GM21825 (cell line): ENCODE measurements at regions not wholly inside any gene's neighbourhood (a gene's known extent, or its start where the extent isn't known, plus 50 kb on each side); places are given as distances from the start of the nearest gene placed in this dataset.
"Not testable (repeated sequence)": the region's sequence is repeated elsewhere in the genome, so short reads cannot be mapped to it uniquely, and the experiment has no call there.

Source experiments
- ATAC-seq: cut with Tn5 transposase; IDR thresholded peaks from one replicate; pipeline ENCODE4 v1.9.1; 2021; ENCODE audit warnings: mild to moderate bottlenecking, moderate library complexity; ENCODE audit not compliant: unreplicated experiment

DNA sequence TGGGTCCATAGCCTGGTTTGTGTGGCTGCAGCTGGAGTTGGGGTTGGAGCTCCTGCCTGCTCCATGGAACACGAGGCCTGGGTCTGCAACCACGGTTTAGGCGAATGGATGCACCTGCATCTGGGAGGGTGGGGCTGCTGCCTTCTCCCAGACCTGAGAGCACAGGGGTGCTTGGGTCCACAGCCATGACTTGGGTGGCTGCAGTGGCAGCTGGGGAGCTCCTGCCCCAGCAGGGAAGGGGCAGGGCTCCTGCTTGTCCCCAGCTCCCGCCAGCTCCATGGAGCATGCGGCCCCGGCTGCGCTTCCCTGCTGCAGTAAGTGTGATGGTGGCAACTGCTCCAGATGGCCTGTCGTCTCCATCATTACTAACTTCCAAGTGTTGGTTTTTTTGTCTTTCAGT lies 571.1 kb upstream of the LRRN3 start:
- ATAC-seq, result no peak

DNA sequence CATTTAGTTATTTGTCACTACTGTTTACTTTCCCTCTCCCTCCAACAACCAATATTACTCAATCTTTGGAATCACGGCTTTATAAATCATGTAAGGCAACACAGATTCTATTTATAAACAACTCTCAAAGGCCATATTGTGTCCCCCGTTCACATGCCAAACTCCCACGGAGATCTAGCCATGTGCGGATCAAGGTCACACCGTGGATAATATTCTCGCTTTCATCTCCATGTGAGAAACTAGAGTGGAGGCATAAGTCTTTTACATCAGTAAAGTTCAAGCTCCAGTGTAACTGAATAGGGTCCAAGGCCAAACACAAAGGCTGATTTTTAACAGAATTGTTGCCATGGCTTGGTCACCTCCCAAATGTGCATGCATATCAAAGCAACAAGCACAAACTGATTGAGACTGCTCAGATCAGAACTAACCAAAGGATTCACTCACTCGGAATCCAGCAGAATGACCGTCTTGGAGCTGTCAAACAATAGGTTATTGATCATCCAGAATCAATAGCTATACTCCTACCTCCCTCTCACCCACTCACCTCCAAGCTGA lies 569.5 kb upstream of the LRRN3 start:
- ATAC-seq, result no peak

DNA sequence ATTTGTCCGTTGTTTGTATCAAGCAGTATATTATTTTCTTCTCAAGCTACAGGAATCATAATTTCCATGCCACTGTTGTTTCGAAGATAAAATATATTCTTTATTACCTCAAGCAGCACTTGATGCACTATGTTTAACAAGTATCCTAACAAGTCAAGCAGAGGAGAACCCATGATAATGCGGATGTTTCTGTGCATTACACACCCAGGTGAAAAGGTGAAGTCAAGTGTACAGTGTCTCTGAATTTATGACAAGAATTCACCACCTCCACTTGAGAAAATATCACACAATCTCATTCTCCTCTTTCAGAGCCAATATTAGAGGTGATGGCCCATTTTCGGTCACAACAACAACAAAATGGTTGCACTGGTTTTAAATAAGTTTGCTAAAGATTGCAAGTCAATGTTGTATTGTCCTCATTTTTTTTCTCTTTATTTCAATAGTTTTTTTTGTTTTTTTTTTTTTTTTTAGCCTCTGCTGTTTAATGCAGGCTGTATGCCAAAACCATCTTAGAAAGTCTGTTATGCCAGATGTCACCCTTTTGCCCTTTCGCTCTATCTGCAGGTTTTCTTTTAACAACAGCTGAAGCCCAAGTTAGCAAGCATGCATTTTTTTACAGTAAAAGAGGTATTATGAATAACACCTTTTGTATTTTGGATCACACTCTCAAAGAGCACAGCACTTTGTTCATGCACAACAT lies 568.7 kb upstream of the LRRN3 start:
- ATAC-seq, result no peak

DNA sequence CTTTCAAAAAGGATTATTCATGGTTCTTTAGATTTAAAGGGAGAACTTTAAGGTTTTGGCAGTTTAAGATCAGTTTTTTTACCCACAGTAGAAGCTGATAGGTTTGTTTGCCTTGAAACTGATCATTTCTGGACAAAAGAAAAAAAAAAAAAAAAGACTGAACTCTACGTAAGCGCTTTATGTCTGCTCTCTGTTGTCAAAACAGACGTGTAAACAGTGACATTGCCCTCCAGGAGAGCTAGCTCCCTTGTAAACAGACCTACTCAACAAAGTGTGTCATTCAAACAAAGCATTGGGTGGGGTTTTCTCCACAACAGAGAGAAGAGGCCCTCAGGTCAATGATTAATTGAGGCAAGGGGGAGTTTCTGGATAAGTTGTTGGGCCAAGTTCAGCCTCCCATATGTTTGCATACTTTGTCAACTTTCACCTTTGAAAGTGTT lies 568.1 kb upstream of the LRRN3 start:
- no peak for ATAC-seq

DNA sequence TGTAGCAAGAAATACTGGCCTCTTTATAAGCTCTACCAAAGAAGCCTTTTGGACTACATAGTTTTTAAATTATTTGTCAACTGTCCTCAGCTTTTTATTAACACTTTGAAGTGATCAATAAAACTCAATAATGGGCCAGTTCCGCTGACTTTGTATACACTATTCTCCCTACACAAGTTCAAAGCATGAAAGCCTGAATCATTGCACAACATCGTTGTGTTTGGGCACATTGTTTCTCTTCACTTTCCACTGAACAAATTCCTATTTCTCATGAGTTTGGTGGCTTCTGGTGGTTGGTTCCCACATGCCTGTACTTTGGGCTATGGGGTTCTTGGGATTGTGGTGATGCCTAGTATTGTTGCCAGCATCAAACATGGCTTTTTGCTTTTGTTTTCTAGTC lies 561.8 kb upstream of the LRRN3 start:
- no peak for ATAC-seq

DNA sequence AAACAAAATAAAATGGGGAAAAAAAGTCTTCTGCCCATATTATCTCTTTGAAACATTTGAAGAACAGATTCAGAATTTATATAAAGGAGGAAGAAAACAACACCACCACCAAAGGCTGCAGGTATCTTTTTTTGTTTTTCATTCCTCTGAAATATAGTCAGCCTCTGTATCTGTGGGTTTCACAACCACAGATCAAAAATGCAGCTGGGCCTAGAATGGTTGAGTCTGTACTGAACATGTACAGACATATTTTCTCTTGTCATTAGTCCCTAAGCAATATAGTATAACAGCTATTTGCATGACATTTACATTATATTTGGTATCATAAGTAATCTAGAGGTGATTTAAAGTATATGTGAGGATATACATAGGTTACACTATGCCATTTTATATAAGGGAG lies 559.7 kb upstream of the LRRN3 start:
- no peak for ATAC-seq

DNA sequence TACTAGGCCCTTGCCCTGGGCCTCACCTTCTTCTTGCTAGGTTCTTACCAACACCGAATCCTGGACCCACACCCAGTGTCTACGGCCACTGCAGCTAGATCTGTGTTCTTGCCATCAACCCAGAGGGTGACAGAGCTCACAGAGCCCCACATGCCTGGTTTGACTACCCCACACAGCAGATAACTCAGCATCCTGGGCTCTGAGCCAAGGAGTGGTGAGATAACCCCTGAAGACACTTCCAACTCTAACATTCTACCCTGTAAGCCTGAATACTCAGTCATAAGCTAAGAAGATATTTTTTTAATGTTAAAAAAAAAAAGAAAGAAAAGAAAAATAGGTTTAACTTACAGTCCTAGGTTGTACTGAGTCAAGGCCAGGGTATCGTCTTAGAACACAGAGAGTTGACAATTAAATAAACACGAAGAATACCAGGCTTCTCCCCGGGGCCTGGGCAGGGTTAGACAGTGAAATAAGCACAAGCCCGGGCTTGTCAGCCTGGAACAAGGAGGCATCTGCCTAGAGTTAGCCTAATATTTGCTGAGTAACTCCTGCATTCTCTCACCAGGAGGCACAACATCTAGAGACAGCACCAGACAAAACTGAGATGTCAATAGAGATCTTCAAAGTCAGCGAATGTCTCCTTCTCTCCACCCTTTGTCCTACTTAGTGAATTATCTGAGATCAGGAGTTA lies 556.5 kb upstream of the LRRN3 start:
- no peak for ATAC-seq

DNA sequence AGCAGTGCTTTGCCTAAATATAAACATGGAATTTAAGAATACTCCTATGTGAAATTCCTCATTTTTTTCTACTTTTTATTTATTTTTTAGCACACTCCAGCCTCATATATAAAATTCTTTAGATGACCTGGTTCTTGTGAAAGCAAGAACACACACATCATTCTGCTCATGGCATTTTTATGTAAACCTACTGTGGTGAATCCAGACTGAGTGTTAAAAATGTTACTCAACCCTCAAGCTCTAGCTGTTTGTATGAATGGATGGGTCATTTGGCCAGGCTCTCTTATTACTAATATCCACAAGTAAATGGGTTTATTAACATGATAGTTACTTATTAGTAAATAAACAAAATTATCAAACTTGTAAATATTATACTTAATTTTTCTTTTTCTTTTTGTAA lies 551.7 kb upstream of the LRRN3 start:
- ATAC-seq, result no peak

DNA sequence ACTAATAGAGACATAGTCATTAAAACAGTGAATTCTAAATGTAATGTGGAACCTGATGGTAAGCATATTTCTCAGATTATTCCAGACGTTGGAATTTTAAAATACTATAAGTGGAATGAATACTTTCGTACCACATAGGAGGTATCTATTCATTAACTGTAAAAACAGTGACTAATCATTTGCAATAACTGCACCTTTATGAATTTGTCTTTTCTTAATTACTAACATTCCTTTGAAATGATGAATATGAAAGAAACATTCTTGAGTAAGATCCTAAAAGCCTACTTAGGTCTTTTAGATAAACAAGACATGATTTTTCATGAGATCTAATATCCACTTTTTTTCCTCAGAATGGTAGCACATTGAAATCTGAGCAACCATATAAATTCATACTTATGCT lies 549.0 kb upstream of the LRRN3 start:
- ATAC-seq, result no peak

DNA sequence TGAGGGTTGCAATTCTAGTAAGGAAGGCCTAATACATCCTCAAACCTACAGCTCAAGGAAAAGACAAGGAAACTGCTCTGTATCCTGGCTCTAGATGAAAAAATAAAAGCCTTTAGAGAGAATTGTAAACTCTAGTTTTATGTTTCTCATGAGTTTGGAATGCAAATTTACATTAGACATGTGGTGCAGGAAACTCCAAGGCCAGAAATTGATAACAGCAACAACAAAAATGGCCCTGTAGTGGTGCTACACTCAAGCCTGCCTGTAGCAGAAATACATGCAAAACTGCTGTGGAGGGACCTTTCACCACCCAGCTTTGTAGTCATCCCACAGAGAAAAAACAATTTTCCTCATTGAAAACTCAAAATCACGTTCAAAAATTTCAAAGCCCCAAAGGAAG lies 546.7 kb upstream of the LRRN3 start:
- ATAC-seq, result no peak

DNA sequence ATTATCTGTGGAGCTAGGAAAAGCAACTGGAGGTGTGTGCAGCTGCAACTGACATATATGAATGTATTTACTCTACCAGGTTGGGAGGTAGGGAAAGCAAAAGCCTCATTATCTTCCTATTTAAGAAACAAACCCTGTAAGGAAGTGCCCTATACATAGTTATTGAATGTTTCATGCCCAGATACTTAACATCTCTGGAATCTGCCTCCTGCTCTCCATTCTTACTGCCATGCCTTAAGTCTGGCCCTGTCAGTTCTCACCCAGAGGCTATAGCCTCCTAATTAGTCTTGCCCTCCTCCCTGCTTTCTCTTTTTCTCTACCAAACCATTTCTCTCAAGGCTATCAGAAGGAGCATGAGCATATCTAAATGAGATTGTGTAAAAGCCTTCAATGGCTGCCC lies 542.6 kb upstream of the LRRN3 start:
- no peak for ATAC-seq

DNA sequence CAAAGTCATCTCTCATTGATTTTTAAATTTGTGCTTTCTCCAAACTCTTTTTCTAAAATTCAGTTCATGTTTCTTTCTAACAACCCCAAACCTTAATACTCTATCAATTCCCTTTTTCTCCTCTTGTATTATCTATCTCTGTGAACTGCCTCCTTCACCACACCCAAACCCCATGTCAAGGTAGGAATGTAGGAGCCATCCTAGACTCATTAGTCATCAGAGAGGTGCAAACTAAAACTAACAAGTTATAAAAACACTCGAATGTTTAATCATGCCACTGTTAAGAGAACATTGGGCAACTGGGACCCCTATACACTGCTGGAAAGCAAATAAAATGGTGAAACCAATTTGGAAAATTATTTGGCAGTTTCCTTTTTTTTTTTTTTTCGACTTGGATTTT lies 533.8 kb upstream of the LRRN3 start:
- no peak for ATAC-seq

DNA sequence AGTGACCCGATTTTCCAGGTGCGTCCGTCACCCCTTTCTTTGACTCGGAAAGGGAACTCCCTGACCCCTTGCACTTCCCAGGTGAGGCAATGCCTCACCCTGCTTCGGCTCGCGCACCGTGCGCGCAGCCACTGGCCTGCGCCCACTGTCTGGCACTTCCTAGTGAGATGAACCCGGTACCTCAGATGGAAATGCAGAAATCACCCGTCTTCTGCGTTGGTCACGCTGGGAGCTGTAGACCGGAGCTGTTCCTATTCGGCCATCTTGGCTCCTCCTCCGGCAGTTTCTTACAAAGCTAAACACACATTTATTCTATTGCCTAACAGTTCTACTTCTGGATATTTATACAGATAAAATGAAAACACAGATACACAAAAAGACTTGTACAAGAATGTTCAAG lies 527.6 kb upstream of the LRRN3 start:
- ATAC-seq, result not testable (repeated sequence)

DNA sequence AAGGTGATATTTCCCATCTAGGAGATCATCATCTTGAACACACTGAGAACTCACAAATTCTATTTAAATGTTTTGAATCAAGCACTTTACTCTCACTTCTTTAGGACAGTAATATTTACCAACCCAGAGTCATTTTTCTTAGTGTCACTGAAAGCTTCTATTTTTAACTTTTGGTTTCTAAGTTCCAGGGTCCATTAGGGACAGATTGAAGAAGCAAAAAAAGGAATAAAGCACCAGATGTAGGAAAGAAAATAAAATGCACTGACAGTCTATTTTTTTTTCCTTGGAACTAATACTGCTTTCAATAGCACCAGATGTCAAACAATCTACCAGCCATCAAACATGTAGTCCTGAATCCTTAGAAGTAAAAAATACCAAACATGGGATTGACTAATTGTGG lies 526.7 kb upstream of the LRRN3 start:
- ATAC-seq, result no peak

DNA sequence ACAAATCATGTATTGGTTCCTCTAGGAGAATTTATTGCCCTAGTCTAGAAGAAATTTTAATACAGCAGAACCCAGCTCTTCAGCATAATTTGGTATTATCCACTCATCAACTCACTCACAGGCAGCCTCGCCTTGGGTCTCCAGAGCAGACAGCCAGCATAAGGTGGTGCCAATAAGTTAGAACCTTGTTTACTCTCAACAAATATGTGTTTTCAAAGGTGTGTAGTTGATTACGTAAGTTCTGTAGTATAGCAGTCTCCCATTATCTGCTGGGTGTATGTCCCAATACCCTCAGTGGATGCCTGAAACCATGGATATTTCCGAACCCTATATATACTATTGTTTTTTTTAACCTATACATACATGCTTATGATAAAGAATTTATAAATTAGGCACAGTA lies 522.5 kb upstream of the LRRN3 start:
- no peak for ATAC-seq

DNA sequence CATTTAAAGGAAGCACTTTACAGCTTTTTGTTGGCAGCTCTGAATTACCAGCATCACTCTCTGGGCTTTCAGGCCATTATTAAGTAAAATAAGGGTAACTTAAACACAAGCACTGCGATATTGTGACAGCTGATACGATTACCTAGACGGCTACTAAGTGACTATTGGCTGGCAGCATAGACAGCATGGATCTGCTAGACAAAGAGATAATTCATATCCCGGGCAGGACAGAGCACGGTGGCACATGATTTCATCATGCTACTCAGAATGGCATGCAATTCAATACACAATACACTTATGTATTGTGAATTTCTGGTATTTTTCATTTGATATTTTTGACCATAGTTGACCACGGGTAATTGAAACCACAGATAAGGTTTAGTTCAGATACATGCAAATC lies 522.0 kb upstream of the LRRN3 start:
- no peak for ATAC-seq

DNA sequence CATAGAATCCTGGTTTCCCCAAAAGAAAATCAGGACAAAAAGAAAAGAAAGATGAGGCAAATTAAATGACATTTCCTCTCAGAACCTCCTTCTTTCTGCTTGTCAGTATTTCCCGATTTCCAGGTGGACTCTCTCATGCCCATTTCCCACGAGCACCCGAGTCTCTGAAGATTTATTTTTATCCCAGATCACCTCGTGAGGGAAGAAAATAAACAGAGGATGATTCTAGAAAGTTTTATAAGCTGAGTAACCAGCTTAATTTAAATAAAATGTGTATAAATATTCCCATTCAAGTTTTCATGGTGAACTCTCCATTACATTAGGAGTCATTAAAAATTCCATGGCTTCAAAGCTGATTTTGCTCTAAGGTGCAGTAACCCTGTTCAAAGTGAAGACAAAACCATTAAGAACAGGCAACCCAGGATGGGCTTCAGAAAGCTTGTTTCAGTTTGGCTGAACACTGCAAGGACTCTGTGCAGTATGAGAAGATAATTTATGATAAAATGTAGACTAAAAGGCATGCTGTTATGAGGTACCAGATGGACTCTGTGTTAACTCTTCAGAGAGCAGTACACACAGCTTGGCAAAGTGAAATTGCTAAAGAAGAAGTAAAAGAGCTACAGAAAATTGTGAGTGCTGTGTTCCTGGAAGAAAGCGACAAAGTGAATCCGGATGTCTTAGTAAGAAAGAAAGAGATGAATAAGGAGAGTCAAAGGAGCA lies 521.3 kb upstream of the LRRN3 start:
- no peak for ATAC-seq

DNA sequence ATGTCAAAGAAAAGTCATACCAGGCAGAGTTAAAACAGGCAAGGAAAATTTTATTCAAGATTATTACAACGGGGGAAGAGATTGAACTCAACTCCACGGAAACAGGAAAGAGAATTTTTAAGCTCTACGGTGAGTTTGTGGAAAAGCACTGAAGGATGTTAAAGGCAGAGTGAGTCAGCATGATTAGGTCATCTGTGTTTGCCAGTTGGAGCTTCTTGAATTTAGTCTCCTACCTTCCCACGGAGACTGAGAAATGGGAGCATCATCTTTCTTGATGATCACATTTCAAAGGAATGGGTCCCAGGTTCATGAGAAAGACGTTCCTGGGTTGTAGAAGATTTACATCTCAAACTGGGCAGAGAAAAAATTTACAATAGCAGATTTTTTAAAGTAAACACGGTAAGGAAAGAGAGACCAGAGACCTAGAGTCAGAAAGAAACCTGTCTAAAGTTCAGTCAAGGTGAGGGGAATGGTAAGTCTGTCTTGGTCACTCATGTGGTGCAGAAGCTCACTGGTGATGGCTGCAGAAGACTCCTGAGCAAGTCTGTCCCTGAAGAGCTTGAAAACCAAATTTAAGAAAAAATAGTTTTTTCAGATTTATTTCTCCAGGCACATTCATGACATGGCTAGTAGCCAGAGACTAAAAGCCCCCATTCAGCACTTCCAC lies 516.9 kb upstream of the LRRN3 start:
- no peak for ATAC-seq

DNA sequence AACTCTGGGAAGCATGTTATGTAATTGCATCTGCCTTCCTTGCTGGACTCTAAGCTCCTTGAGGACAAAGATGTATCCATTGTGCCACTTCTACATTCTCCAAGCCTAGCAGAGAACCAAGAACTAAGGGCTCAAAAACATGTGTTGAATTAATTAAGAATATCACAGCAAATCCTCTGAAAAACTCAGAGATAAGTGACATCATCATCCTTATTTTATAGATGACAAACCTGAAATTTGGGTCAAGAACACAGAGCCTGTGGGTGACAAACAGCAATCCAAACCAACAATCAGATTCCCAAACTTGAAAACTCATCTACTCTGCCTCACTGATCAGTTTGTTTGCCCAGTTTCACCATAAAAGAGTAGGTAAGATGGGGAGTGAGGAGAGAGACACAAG lies 503.6 kb upstream of the LRRN3 start:
- no peak for ATAC-seq

DNA sequence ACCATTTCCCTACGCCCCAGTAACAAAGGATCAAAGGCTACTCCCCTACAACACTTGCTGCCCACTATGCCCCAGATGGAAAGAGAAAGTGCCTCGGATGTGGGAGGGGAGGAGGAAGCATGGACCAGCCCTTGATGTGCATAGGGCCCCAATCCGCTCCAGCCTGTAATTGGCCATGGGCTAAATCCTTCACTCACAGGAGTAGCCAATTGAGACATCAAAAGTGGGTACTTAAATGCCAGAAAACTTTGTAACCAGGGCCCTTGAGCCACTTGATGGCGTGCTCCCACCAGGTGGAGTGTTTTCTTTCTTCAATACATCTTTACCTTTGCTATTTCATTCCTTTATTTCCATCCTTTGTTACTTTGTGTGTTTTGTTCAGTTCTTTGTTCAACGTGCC lies 500.5 kb upstream of the LRRN3 start:
- ATAC-seq, result no peak

DNA sequence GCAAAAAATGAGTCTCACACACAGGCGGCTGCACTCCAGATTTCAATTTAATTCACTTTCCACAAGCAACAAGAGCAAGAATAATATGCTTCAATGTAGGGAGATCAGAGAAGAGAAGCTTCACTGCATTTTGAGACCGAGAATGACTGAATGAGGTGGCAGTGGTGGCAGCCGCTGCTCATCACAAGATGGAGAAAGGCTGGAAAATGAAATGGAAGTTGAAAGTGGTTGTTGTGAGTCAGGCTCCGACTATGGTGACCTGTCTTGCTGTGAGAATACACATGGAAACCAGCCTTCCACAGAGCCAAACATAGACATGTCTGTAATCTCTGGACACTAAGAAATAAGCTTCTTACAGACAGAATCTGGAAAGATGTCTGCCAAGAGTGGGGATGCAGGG lies 499.6 kb upstream of the LRRN3 start:
- no peak for ATAC-seq
